DOHH2 (cell line): ENCODE measurements at regions not wholly inside any gene's neighbourhood (a gene's known extent, or its start where the extent isn't known, plus 50 kb on each side); places are given as distances from the start of the nearest gene placed in this dataset.

Experiments used
- EZH2phosphoT487 ChIP-seq: fragments of 200-600 bp; sonication (generic); IDR thresholded peaks from 2 replicates; pipeline ENCODE4 v1.6.1; 2017; ENCODE audit warnings: borderline replicate concordance, mild to moderate bottlenecking, antibody characterized with exemption, low read length, moderate library complexity, mixed read lengths
- TF ChIP-seq, protein P1 (sequence below): fragments of 200-600 bp; sonication (generic); IDR thresholded peaks from one replicate; pipeline ENCODE4 v1.5.1; 2014; ENCODE audit warnings: antibody characterized with exemption, mild to moderate bottlenecking, low read depth, low read length; ENCODE audit not compliant: poor library complexity, severe bottlenecking

DNA sequence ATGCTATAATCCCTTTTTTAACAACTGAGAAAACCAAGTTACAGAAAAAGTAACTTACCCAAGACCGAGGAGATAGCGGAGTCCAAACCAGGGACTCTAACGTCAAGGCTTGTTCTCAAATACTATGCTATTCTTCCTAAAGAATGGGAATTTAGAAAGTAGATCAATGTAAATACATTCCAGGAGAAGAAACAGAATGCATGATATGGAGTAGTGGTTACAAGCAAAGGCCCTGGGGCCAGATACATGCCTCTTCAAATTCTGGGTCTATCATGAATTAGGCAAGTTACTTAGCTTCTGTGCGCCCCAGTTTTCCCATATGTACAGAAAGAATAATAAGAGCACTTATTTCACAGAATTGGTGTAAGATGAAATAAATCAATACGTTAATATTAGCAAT lies 102.0 kb upstream of the CHMP2B start:
- no peak for TF ChIP-seq EZH2phosphoT487
- TF ChIP-seq, protein P1, sequence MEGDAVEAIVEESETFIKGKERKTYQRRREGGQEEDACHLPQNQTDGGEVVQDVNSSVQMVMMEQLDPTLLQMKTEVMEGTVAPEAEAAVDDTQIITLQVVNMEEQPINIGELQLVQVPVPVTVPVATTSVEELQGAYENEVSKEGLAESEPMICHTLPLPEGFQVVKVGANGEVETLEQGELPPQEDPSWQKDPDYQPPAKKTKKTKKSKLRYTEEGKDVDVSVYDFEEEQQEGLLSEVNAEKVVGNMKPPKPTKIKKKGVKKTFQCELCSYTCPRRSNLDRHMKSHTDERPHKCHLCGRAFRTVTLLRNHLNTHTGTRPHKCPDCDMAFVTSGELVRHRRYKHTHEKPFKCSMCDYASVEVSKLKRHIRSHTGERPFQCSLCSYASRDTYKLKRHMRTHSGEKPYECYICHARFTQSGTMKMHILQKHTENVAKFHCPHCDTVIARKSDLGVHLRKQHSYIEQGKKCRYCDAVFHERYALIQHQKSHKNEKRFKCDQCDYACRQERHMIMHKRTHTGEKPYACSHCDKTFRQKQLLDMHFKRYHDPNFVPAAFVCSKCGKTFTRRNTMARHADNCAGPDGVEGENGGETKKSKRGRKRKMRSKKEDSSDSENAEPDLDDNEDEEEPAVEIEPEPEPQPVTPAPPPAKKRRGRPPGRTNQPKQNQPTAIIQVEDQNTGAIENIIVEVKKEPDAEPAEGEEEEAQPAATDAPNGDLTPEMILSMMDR: no peak
